PC-3 (cell line): ENCODE measurements at regions not wholly inside any gene's neighbourhood (a gene's known extent, or its start where the extent isn't known, plus 50 kb on each side); places are given as distances from the start of the nearest gene placed in this dataset.
"Not testable (repeated sequence)": the region's sequence is repeated elsewhere in the genome, so short reads cannot be mapped to it uniquely, and the experiment has no call there.

Source experiments
- CTCF ChIP-seq: fragments of 300-600 bp; sonication (generic); conservative IDR thresholded peaks from 2 replicates; pipeline ENCODE4 v1.5.1; 2017; ENCODE audit warnings: antibody characterized with exemption, low read depth, mild to moderate bottlenecking, low read length
- EZH2 ChIP-seq: fragments of 300-600 bp; sonication (generic); IDR thresholded peaks from one replicate; pipeline ENCODE4 v1.6.1; 2017; ENCODE audit warnings: antibody characterized with exemption, mild to moderate bottlenecking, low read length; ENCODE audit not compliant: unreplicated experiment

- not testable (repeated sequence) for TF ChIP-seq CTCF, EZH2
Observed at GRCh38 chrX:45546697-45547096, 346.0 kb upstream of the DIPK2B start.
